ENCODE measurements at regions not wholly inside any gene's neighbourhood (a gene's known extent, or its start where the extent isn't known, plus 50 kb on each side); places are given as distances from the start of the nearest gene placed in this dataset.

DNA sequence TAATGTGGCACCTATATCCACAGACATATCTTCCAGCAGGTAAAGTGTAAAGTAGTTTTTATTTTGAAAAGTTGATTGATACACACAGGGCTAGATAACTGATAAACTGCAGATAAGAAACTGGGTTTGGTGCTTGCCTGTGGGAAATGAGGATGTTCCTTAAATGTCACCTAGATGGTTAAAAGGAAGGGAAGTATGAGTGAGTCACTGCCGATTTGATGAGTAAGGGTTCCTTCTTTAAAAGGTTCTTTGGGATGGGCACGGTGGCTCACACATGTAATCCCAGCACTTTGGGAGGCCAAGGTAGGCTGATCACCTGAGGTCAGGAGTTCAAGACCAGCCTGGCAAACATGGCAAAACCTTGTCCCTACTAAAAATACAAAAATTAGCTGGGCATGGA lies 73.8 kb upstream of the FRY start:
- TF ChIP-seq, protein P1, sequence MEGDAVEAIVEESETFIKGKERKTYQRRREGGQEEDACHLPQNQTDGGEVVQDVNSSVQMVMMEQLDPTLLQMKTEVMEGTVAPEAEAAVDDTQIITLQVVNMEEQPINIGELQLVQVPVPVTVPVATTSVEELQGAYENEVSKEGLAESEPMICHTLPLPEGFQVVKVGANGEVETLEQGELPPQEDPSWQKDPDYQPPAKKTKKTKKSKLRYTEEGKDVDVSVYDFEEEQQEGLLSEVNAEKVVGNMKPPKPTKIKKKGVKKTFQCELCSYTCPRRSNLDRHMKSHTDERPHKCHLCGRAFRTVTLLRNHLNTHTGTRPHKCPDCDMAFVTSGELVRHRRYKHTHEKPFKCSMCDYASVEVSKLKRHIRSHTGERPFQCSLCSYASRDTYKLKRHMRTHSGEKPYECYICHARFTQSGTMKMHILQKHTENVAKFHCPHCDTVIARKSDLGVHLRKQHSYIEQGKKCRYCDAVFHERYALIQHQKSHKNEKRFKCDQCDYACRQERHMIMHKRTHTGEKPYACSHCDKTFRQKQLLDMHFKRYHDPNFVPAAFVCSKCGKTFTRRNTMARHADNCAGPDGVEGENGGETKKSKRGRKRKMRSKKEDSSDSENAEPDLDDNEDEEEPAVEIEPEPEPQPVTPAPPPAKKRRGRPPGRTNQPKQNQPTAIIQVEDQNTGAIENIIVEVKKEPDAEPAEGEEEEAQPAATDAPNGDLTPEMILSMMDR (IDR thresholded peaks at IDR 0.05): no peak
- TF ChIP-seq EP300 (IDR thresholded peaks at IDR 0.05): no peak
